ENCODE measurements at regions not wholly inside any gene's neighbourhood (a gene's known extent, or its start where the extent isn't known, plus 50 kb on each side); places are given as distances from the start of the nearest gene placed in this dataset.
"Not testable (repeated sequence)": the region's sequence is repeated elsewhere in the genome, so short reads cannot be mapped to it uniquely, and the experiment has no call there.

GRCh38 chrX:3994315-3994714 lies 280.9 kb upstream of the PRKX start:
- no peak for DNase-seq

GRCh38 chrX:3990569-3990968 lies 277.1 kb upstream of the PRKX start:
- DNase-seq = no peak

- not testable (repeated sequence) for DNase-seq
These were observed 258.8 kb upstream of the PRKX start for GRCh38 chrX:3972104-3972858.

DNA sequence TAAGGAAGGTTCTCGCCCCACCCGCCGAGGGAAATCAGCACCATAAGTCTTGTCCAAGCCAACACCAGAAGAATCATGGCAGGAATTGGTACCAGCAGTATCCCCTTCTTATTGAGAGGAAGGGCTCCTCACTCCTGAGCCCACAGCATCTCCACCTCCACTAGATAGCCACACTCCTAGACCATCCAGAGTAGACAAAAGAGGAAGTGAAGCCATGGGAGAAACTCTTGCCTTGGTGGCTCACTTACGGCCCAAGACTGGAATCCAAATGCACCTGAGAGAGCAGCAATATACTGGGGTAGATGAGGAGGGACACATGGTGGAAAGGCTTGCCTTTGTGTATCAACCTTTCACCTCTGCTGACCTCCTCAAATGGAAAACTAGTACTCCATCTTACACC lies 255.3 kb upstream of the PRKX start:
- DNase-seq = no peak

DNA sequence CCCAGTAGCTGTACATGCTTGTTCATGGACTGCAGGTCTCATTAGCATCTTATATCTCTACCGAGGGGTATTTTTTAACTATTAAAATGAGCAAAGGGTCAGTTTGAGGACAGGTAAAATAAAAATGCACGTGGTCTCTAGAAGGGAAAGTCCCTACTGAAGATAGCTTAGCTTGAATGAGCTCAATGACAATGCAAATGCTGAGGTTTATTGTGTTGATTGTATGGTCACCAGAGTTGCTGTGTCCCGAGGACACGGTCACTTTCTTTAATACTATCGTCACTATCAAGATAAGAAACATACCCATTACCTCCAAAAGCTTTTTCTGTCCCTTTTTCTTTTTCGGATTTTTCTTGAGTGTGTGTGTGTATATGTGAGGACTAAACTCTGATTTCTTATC lies 250.5 kb upstream of the PRKX start:
- no peak for DNase-seq

- DNase-seq = no peak
These were observed 249.3 kb upstream of the PRKX start for GRCh38 chrX:3962511-3963311.

DNA sequence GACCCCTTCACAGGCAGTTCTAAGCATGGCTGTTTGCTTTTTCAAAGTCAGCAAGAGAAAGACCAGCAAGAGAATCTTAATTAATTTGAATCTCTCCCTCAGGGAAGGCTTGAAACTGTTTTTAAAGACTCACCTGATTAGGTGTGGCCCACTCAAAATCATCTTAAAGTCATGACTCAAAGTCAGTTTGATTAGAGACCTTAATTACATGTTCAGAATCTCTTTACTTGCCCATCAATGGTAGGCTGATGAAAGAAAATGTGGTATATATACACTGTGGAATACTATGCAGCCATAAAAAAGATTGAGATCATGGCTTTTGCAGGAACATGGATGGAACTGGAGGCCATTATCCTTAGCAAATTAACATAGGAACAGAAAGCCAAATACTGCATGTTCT lies 247.5 kb upstream of the PRKX start:
- no peak for DNase-seq

GRCh38 chrX:3951859-3952258 lies 238.4 kb upstream of the PRKX start:
- no peak for DNase-seq

DNA sequence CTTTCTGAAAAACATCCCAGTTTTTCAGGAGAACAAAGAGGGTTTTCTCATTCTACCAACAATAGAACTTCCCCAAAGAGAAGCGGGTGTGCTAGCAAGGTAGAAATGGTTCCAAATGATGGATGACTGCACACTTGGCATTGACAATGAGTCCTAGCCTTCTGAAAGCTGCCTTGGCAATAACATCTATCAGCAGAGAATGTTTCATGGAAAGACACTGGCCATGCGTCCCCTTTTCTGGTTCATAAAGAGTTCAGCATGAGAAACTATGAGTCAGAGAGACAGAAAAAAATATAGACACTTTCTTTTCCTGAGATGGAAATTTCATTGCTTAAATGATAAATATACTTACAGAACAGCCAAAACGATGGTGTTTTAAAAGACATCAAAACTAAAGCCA lies 236.9 kb upstream of the PRKX start:
- no peak for DNase-seq

GRCh38 chrX:3943965-3944364 lies 230.5 kb upstream of the PRKX start:
- DNase-seq = no peak

GRCh38 chrX:3940000-3940610 lies 226.7 kb upstream of the PRKX start:
- DNase-seq = no peak

DNA sequence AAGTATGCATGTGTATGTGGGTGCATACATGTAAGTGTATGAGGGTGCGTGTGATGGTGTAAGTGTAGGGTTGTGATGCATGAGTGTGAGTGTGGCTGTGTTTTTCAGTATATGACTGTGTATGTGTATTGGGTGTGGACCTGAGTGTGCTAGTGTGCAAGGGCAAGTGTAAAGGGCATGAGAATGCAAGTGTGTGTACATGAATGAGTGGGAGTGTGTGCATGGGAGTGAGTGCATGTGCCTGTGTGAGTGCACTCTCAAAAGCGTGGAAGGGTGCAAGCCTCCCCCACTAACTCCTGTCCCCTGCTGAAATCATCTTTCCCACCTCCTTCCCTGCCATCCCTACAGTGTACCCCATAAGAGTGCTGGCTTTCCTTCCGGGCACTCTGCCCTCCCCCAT lies 225.1 kb upstream of the PRKX start:
- no peak for DNase-seq

DNA sequence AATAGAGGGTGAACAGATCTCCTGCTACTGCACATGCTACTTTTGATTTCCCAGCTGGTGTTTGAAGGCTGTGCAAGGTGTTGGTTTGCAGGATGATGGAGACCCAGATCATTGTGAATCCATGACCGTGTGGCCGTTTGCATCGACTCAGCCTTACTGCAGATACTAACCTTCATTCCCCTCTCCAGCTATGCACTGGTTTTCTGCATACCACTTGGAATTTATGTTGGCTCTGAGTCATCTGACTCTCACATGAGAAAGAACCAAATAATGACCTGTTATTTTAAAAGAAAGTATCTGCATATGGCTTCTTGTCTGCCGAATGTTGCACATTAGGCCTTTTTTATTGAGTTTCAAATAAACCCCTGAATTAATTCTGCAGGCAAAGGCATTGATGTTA lies 221.7 kb upstream of the PRKX start:
- not testable (repeated sequence) for DNase-seq

DNA sequence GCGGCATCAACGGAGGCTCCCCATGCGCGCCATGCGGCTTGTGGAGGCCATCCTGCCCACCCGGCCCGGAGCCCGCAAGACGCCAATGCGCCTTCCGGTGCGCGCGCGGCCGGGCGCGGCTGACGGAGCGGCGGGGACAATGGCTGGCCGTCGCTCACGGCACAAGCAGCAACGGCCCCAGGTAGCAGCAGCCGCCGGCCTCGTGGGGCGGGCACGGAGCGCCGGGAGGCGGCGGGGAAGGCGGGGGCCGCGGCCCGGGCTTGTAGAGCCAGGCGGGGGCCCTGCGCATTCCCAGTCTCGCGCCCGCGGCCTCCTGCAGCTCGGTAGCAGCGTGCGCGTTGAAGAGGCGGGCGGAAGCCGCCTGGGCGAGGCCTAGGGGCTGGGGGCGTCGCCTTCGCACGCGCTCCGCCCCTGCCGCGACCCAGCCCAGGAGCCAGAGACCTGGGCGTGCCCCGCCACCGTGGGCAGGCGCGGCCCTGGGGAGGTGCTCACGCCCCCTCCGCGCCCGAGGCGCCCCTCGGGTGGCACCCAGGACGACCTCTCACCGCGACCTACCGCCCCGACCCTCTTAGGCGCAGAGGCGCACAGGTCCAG lies 207.1 kb upstream of the PRKX start:
- DNase-seq = not testable (repeated sequence)

GRCh38 chrX:3919668-3920423 lies 206.4 kb upstream of the PRKX start:
- DNase-seq = not testable (repeated sequence)

DNA sequence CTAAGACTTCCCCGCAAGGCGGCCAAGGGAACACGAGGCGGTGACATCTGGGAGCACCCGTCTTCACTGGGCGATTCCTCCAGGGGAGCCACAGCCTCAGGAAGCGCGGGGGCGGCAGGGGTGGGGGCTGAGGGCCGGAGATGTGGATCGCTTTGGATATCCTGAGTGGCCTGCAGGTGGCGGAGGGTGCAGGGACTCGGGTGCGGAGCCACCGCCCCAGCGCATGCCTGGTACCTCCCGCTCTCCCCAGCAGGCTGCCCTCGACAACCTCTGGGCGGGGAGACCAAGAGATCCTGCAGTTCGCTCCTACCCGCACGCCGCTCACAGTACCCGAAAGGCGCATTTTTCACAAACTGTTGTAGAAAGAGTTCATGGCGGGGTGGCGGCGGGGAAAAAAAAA lies 201.4 kb upstream of the PRKX start:
- not testable (repeated sequence) for DNase-seq

DNA sequence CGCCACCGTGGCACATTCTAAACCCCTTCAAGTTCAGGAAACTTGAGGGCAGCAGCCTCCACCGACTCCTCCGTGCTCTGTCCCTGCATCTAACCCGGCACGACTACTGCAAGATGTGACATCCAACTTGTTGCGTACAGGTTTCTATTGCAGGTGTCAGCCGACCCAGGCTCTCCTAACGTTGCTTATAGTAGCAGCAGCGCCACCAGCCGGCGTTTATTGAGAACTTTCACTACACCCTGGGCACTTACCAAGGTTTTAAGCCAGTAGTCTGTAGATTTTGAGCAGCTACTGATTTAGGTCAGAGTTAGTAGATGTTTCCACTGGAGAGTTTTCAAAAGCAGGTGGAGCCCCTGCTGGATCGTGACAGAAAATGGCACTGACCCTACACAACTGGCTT lies 200.6 kb upstream of the PRKX start:
- not testable (repeated sequence) for DNase-seq

DNA sequence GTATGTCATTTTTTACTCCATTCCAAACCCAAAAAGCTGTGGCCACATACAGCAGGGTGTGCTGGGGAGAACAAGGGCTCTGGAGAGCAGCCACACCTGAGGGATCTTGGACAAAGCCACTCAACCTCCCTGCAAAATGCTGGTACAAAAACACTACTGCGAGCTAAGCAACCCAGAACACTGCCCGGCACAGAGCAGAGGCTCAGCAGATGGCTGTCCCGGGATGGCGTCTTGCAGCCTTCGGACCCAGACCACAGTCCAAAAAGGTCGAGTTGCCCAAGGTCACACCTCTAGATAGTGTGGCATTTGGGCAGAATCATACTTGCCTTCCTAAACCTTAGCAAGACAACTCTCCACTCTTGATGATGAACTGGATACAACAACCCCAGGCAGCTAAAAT lies 197.6 kb upstream of the PRKX start:
- not testable (repeated sequence) for DNase-seq

DNA sequence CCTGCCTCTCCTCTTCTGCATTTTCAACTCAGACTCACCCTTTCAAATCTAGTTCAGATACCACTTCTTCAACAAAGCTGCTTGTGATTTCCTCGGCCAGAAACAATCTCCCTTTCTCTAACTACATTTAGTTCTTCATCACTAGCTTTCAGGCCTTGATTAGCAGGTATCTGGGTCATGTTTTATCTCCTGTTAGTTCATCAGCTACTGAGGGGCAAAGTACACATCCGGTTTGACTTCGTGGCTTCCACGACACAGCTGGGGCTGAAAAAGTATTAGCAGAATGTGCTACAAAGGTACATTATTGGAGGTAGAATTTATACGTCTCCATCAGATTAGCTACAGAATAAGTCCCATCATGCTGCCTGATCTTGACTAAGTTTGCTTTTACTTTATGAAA lies 197.2 kb upstream of the PRKX start:
- DNase-seq = not testable (repeated sequence)

- not testable (repeated sequence) for DNase-seq
These were observed 192.2 kb upstream of the PRKX start for GRCh38 chrX:3905522-3906258.

- not testable (repeated sequence) for DNase-seq
These were observed 188.8 kb upstream of the PRKX start for GRCh38 chrX:3902222-3902621.

GRCh38 chrX:3896755-3897154 lies 183.3 kb upstream of the PRKX start:
- not testable (repeated sequence) for DNase-seq
